Stimulated activated effector memory CD8-positive, alpha-beta T cell treated with anti-CD3 and anti-CD28 coated beads, Interleukin-12 subunit alpha, Interleukin-12 subunit beta, amount 100 ng/mL, for 72 hours (primary cell): ENCODE measurements at regions not wholly inside any gene's neighbourhood (a gene's known extent, or its start where the extent isn't known, plus 50 kb on each side); places are given as distances from the start of the nearest gene placed in this dataset.

ENCODE experiments used
- ATAC-seq: fragments of 150-1000 bp; cut with Tn5 transposase; 2 replicates; pipeline ENCODE4 v1.10.0; 2021
- DNase-seq, 2 donors: peaks; one replicate each; pipeline ENCODE4 v3.0.0; 2021 to 2022; ENCODE audit warnings: low spot score in 2 of 2
- H3K27ac Mint-ChIP-seq: one replicate; pipeline ENCODE4 v1.8.0; 2022; ENCODE audit warnings: mild to moderate bottlenecking, mixed read lengths
- H3K36me3 Mint-ChIP-seq: one replicate; pipeline ENCODE4 v1.8.0; 2022; ENCODE audit warnings: mild to moderate bottlenecking, mixed read lengths
- H3K4me1 Mint-ChIP-seq: one replicate; pipeline ENCODE4 v1.8.0; 2022; ENCODE audit warnings: mixed read lengths
- H3K4me3 Mint-ChIP-seq: one replicate; pipeline ENCODE4 v1.8.0; 2022; ENCODE audit warnings: mild to moderate bottlenecking, mixed read lengths
- H3K9me3 Mint-ChIP-seq: one replicate; pipeline ENCODE4 v1.8.0; 2022; ENCODE audit warnings: mixed read lengths

GRCh38 chr14:89654998-89655397, 238.0 kb upstream of the FOXN3 start:
- no peak for ATAC-seq
- peaks cover 11% of the 10 kb centered on the region for H3K4me1 Mint-ChIP-seq
- peaks cover 5% of the 10 kb centered on the region for H3K9me3 Mint-ChIP-seq
- no peak overlapping the region for H3K4me3 Mint-ChIP-seq
- H3K36me3 Mint-ChIP-seq = no peaks in the 10 kb centered on the region
- DNase-seq = no peak
- no peak overlapping the region for H3K27ac Mint-ChIP-seq

GRCh38 chr14:89652352-89652751, 235.3 kb upstream of the FOXN3 start:
- peaks cover 6% of the 10 kb centered on the region for H3K4me1 Mint-ChIP-seq
- H3K27ac Mint-ChIP-seq = peak overlapping the region; percentile 18
- H3K9me3 Mint-ChIP-seq = peaks cover 5% of the 10 kb centered on the region
- DNase-seq (no peak), ATAC-seq (no peak)
- no peaks in the 10 kb centered on the region for H3K36me3 Mint-ChIP-seq
- H3K4me3 Mint-ChIP-seq = no peak overlapping the region

GRCh38 chr14:89651805-89652204, 234.8 kb upstream of the FOXN3 start:
- peak overlapping the region; percentile 18 for H3K27ac Mint-ChIP-seq
- H3K9me3 Mint-ChIP-seq = peaks cover 5% of the 10 kb centered on the region
- DNase-seq (no peak), ATAC-seq (no peak)
- no peaks in the 10 kb centered on the region for H3K36me3 Mint-ChIP-seq
- no peak overlapping the region for H3K4me3 Mint-ChIP-seq
- H3K4me1 Mint-ChIP-seq = peaks cover 6% of the 10 kb centered on the region

DNA sequence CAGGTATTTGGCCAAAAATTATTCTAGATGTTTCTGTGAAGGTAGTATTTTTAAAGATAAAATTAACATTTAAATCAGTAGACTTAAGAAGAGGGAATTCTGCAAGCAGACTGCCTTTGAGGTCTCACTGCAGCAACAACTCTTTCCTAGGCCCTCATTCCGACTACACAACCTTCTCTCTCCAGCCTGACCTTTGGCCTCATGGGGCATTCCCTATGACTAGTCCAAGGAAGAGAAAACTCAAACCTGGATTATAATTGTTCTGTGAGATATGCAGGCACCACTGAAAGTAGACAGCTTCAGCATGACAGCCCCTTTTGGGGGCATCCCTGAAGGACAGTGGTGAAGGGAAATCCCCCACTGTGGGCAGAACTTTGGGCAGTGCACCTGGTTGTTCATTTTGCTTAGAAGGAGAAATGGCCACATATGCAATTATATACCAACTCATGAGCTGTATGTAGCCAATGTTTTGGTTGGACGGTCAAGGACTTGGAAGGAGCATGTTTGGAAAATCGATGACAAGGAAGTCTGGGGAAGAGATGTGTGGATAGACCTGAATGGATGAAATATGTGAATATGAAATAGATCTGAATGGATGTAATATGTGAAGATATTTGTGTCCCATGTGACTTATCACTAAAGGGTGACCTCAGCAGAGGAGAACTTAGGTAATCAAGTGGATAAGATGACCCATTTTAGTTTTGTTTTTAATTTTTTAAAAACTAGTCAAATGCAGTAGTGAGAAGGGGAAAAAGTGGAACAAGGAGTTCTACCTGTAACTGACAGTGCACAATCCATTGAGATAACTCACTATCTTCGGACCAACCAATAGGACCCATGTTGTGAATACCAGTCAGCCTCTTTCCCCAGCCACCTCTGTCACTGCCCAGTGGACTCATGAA, 233.3 kb upstream of the FOXN3 start:
- peaks cover 6% of the 10 kb centered on the region for H3K4me1 Mint-ChIP-seq
- H3K27ac Mint-ChIP-seq = no peak overlapping the region
- no peaks in the 10 kb centered on the region for H3K36me3 Mint-ChIP-seq
- no peak overlapping the region for H3K4me3 Mint-ChIP-seq
- ATAC-seq (no peak), DNase-seq (no peak)
- no peaks in the 10 kb centered on the region for H3K9me3 Mint-ChIP-seq

DNA sequence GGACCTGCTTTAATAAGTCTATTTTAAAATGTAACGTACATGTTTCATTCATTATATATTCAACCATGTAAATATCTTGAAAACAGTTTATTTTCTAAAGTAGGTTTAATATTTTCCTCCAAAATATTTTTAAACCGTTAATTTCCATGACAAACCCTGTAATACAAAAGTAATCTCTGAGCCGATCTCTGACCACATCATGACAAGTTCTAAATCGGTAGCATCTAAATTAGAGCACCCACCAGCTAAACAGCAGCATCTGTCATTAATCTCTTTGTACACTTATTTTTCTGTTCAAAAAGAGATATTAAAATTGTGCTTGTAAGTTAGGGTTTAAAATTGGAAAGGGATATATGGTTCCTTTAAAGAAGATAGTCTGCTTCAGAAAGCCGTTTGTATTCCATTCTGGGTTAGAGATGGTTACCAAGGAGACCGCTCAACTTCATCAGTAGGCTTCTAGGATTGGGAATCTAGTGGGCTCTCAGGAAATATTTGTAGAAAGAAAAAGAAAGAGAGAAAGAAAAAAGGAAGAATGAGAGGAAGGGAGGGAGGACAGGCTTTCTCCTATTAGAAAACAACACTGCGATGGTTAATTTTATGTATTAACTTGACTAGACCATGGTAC, 232.5 kb upstream of the FOXN3 start:
- ATAC-seq = no peak
- Mint-ChIP-seq H3K4me3 (no peak overlapping the region), H3K27ac (peak overlapping the region; percentile 13)

DNA sequence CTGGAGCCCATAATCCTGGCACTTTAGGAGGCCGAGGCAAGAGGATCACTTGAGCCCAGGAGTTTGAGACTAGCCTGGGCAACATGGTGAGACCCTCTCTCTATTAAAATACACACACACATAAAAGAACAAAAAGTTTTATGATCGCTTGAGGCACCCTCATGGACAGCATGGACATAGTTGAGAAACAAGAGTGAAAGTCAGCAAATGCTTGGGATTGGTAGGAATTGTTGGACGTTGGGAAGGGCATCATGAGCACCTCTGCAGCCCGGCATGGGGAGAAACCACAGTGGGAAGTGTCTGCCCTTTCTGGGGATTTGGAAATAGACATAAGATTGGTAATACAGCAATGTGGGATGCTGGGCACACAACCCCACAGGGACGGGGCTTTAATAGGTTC, 231.9 kb upstream of the FOXN3 start:
- Mint-ChIP-seq H3K4me1 (peaks cover 6% of the 10 kb centered on the region), H3K4me3 (no peak overlapping the region), H3K36me3 (no peaks in the 10 kb centered on the region), H3K9me3 (no peaks in the 10 kb centered on the region), H3K27ac (no peak overlapping the region)
- ATAC-seq (no peak), DNase-seq (no peak)

More for the DNA sequence above, 232.5 kb upstream of the FOXN3 start:
- no peak for DNase-seq
- H3K4me1 Mint-ChIP-seq = peaks cover 6% of the 10 kb centered on the region
- no peaks in the 10 kb centered on the region for H3K36me3 Mint-ChIP-seq
- no peaks in the 10 kb centered on the region for H3K9me3 Mint-ChIP-seq

DNA sequence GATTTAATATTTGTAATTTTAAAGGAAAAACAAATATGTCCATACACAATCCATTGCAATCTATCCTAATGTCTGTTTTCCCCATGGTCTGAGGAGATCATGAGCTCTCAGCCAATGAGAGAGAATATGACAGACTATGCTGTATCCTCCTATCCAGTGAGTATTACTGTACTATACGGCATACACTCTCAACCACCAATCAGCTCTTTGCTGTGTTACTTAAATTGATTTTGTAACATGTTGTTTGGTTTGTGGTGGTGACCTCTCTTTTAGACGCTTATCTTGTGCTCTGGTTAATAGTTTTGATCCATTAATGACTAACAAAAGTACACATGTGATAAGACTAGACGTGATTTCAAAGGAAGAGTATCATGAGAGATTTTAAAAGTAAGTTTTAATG, 231.5 kb upstream of the FOXN3 start:
- no peak overlapping the region for H3K4me3 Mint-ChIP-seq
- no peak overlapping the region for H3K27ac Mint-ChIP-seq

DNA sequence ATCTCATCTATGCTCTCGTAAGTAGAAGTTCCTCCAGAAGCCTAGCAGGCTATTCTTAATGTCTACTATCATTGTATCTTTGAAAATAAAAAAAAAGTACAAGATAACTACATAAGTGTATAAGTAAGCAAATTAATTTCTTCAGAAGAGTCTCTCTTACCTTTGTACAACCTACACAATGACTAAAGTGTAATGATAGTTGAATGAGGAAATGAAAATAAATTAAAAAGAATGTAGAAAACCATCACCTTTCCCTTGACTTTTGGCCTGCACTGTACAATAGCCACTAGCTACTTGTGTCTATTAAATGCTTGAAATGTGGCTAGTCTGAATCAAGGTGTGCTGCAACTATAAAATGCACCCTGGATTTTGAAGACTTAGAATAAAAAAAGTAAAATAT, 229.9 kb upstream of the FOXN3 start:
- H3K27ac Mint-ChIP-seq = no peak overlapping the region
- H3K4me1 Mint-ChIP-seq = peaks cover 21% of the 10 kb centered on the region
- peaks cover 2% of the 10 kb centered on the region for H3K9me3 Mint-ChIP-seq
- DNase-seq = no peak
- ATAC-seq = no peak
- no peaks in the 10 kb centered on the region for H3K36me3 Mint-ChIP-seq
- H3K4me3 Mint-ChIP-seq = no peak overlapping the region

More for the DNA sequence above, 231.5 kb upstream of the FOXN3 start:
- Mint-ChIP-seq H3K4me1 (peaks cover 8% of the 10 kb centered on the region), H3K36me3 (no peaks in the 10 kb centered on the region), H3K9me3 (no peaks in the 10 kb centered on the region)
- no peak for ATAC-seq
- no peak for DNase-seq

DNA sequence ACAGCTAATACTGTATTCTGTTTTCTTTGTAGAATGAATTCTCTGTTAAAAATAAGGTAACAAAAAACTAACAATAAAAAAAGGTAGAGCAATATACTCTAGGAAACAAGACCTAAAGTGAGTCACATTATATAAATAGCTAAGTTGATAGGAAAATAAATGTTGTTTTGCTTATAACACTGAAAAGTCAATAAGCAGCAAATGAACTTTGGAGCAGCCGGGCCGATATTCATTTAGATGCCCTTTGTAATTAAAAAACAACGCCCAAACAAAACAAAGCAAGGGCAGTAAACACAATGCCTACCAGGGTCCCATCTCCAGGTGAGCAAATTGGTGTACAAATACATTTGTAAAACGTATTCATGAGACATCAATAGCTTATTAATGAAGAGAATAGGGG, 227.6 kb upstream of the FOXN3 start:
- Mint-ChIP-seq H3K27ac (peak overlapping the region; percentile 39), H3K9me3 (peaks cover 2% of the 10 kb centered on the region), H3K36me3 (no peaks in the 10 kb centered on the region), H3K4me1 (peaks cover 35% of the 10 kb centered on the region), H3K4me3 (no peak overlapping the region)
- DNase-seq (no peak), ATAC-seq (no peak)

GRCh38 chr14:89641495-89642175, 224.6 kb upstream of the FOXN3 start:
- DNase-seq = no peak
- Mint-ChIP-seq H3K4me3 (peak overlapping the region; percentile 54), H3K27ac (peak overlapping the region; percentile 82)

GRCh38 chr14:89640141-89640540, 223.1 kb upstream of the FOXN3 start:
- DNase-seq = no peak
- Mint-ChIP-seq H3K36me3 (no peaks in the 10 kb centered on the region), H3K4me3 (peak overlapping the region; percentile 1), H3K27ac (peak overlapping the region; percentile 82), H3K9me3 (peaks cover 4% of the 10 kb centered on the region), H3K4me1 (peaks cover 60% of the 10 kb centered on the region)
- ATAC-seq = no peak

More at GRCh38 chr14:89641495-89642175, 224.6 kb upstream of the FOXN3 start:
- H3K4me1 Mint-ChIP-seq = peaks cover 60% of the 10 kb centered on the region
- H3K9me3 Mint-ChIP-seq = peaks cover 4% of the 10 kb centered on the region
- peak; percentile 97 for ATAC-seq
- H3K36me3 Mint-ChIP-seq = no peaks in the 10 kb centered on the region

GRCh38 chr14:89639687-89640086, 222.7 kb upstream of the FOXN3 start:
- Mint-ChIP-seq H3K9me3 (peaks cover 4% of the 10 kb centered on the region), H3K27ac (peak overlapping the region; percentile 82), H3K4me1 (peaks cover 60% of the 10 kb centered on the region), H3K4me3 (peak overlapping the region; percentile 45), H3K36me3 (no peaks in the 10 kb centered on the region)
- ATAC-seq (peak; percentile 63), DNase-seq (no peak)

DNA sequence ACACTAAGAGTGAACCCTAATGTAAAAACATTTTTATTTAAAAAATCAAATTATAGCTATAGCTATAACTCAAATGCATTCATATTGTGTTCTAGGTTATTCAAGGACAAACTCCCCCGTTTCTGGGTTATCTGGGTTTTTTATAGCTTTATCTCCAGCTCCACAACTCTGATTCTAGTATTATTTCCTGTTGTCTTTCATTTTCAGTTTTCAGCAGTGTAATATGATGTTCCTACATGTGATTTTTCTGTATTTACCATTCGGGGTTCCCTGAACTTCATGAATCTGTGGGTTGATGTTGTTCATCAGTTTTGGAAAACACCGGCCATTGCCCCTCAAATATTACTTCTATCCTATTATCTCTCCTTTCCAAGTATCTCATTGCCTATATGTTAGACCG, 221.9 kb upstream of the FOXN3 start:
- peak overlapping the region; percentile 82 for H3K27ac Mint-ChIP-seq

DNA sequence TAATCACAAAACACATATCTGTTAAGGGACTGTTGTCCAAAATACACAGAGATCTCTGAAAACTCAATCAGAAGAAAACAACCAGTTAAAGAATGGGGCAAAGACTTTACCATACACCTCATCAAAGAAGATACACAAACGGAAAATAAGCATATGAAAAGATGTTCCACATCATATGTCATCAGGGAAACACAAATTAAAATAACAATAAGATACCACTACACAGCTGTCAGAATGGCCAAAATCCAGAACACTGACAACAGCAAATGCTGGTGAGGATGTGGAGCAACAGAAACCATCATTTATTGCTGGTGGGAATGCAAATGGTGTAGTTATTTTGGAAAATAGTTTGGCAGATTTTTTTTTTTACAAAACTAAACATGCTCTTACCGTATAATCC, 220.5 kb upstream of the FOXN3 start:
- Mint-ChIP-seq H3K9me3 (peaks cover 4% of the 10 kb centered on the region), H3K36me3 (no peaks in the 10 kb centered on the region), H3K4me1 (peaks cover 51% of the 10 kb centered on the region), H3K4me3 (no peak overlapping the region), H3K27ac (no peak overlapping the region)
- DNase-seq (no peak), ATAC-seq (no peak)

More for the DNA sequence above, 221.9 kb upstream of the FOXN3 start:
- peaks cover 4% of the 10 kb centered on the region for H3K9me3 Mint-ChIP-seq
- H3K4me1 Mint-ChIP-seq = peaks cover 60% of the 10 kb centered on the region
- ATAC-seq = no peak
- H3K4me3 Mint-ChIP-seq = peak overlapping the region; percentile 45
- no peak for DNase-seq
- no peaks in the 10 kb centered on the region for H3K36me3 Mint-ChIP-seq

DNA sequence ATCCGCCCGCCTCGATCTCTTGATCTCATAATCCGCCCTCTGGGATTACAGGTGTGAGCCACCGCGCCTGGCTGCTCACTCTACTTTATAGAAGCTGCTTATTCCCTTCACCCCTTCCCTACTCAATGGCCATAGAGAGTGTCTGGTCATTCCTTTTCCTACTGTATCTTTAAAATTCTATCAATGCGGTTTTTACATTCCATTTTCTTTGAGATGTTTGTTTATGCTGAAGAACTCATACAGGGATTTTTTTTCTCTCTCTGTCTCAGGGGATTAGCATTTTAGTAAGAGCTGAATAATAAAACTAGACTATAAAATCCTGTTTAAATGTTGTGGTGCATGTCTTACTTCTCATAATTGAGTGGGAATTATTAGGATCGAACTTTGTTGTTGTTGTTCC, 218.6 kb upstream of the FOXN3 start:
- DNase-seq (no peak), ATAC-seq (no peak)
- Mint-ChIP-seq H3K27ac (no peak overlapping the region), H3K4me3 (no peak overlapping the region), H3K4me1 (peaks cover 43% of the 10 kb centered on the region), H3K36me3 (no peaks in the 10 kb centered on the region), H3K9me3 (peaks cover 2% of the 10 kb centered on the region)
